ENCODE measurements at regions not wholly inside any gene's neighbourhood (a gene's known extent, or its start where the extent isn't known, plus 50 kb on each side); places are given as distances from the start of the nearest gene placed in this dataset.
"Not testable (repeated sequence)": the region's sequence is repeated elsewhere in the genome, so short reads cannot be mapped to it uniquely, and the experiment has no call there.

DNA sequence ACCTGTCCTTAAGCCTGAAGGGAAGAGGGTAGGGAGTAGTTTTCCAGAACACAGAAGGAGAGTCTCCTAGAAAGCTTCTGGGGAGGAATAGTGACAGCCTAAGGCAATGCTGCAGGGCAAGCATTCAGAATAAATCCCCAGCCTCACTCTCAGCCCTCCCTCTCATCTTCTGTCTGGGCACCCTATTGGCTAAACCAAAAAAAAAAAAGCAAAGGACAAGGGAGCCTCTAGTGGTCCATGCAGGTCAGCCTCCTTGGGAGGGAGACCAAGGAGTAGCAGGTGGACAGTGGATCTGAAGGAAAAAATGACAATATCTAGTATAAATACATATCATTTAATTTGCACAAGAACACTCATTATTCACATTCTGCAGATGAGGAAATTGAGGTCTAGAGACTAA is 168.3 kb downstream of the HINT1 start:
- H3K9me3 Mint-ChIP-seq (ENCODE audit: insufficient read depth); H3K27ac Mint-ChIP-seq; H3K4me3 Mint-ChIP-seq; ATAC-seq; DNase-seq; H3K27me3 Mint-ChIP-seq (ENCODE audit: low read depth); H3K4me1 Mint-ChIP-seq (ENCODE audit: low read depth); CTCF ChIA-PET; POLR2A ChIA-PET; H3K36me3 Mint-ChIP-seq (ENCODE audit: low read depth): not testable (repeated sequence)

- no peak overlapping the region for H3K27ac Mint-ChIP-seq
- ChIA-PET CTCF (interaction anchor here (0.8 kb wide), 1 partner anchor 19 kb away, joined by 4 read pairs; no protein-coding TSS in a partner anchor), POLR2A (no interaction called here)
- no peak for ATAC-seq
- H3K9me3 Mint-ChIP-seq (ENCODE audit: insufficient read depth), result no peaks in the 10 kb centered on the region
- H3K4me3 Mint-ChIP-seq, result no peak overlapping the region
- no peaks in the 10 kb centered on the region for H3K4me1 Mint-ChIP-seq (ENCODE audit: low read depth)
- no peaks in the 10 kb centered on the region for H3K36me3 Mint-ChIP-seq (ENCODE audit: low read depth)
- H3K27me3 Mint-ChIP-seq (ENCODE audit: low read depth), result peaks cover 2% of the 10 kb centered on the region
- DNase-seq, result no peak
Measured at GRCh38 chr5:130995851-130996250, 169.2 kb downstream of the HINT1 start.

- ChIA-PET POLR2A (no interaction called here), CTCF (interaction anchor here (0.8 kb wide), 1 partner anchor 20 kb away, joined by 4 read pairs; no protein-coding TSS in a partner anchor)
- Mint-ChIP-seq H3K27ac (no peak overlapping the region), H3K4me1 (ENCODE audit: low read depth) (no peaks in the 10 kb centered on the region), H3K4me3 (no peak overlapping the region), H3K27me3 (ENCODE audit: low read depth) (peaks cover 2% of the 10 kb centered on the region), H3K36me3 (ENCODE audit: low read depth) (no peaks in the 10 kb centered on the region), H3K9me3 (ENCODE audit: insufficient read depth) (no peaks in the 10 kb centered on the region)
- DNase-seq (no peak), ATAC-seq (no peak)
Measured at GRCh38 chr5:130995254-130995515, 169.9 kb downstream of the HINT1 start.

- POLR2A ChIA-PET, result no interaction called here
- Mint-ChIP-seq H3K9me3 (ENCODE audit: insufficient read depth) (no peaks in the 10 kb centered on the region), H3K4me3 (no peak overlapping the region), H3K27ac (no peak overlapping the region), H3K27me3 (ENCODE audit: low read depth) (no peaks in the 10 kb centered on the region), H3K4me1 (ENCODE audit: low read depth) (no peaks in the 10 kb centered on the region), H3K36me3 (ENCODE audit: low read depth) (no peaks in the 10 kb centered on the region)
- ATAC-seq (no peak), DNase-seq (no peak)
- CTCF ChIA-PET, result no interaction called here
Measured at GRCh38 chr5:130994496-130995253, 170.4 kb downstream of the HINT1 start.

DNA sequence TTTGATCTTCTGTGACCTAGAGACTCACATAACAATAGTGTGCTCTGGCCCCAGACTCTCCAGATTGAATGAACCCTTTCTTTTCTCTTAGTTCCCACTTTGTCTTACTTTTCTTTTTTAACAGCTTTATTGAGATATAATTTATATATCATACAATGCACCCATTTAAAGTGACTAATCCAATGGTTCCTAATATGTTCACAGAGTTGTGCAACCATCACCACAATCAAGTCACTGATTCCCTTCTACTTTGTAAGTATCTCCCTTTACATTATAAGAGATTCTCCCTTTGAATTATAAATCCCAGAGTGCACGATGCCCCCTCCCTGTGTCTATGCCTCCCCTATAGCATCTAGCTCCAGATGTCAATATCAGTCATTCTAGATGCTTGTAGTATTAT is 172.4 kb downstream of the HINT1 start:
- H3K36me3 Mint-ChIP-seq (ENCODE audit: low read depth), result no peaks in the 10 kb centered on the region
- no peak for ATAC-seq

DNA sequence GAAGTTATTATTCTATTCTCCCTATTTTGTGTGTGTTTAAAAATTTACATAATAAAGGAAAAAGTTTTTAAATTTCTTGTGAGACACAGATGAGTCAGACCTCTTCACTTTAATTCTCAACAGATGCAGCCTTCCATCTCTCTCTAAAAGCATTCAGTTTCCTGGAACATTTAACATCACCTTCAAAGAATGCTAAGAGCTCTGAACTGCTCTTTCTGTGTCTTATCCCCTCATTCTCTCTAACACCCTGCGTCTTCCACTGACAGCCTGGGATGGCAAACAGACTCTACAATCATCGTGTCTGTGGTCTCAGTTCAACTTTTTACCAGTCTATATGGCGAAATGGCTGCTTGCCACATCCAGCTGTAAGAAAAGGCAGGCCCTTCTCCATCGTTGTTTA is 173.0 kb downstream of the HINT1 start:
- Mint-ChIP-seq H3K4me1 (ENCODE audit: low read depth) (no peaks in the 10 kb centered on the region), H3K9me3 (ENCODE audit: insufficient read depth) (no peaks in the 10 kb centered on the region), H3K4me3 (no peak overlapping the region), H3K27ac (no peak overlapping the region), H3K36me3 (ENCODE audit: low read depth) (no peaks in the 10 kb centered on the region), H3K27me3 (ENCODE audit: low read depth) (no peaks in the 10 kb centered on the region)
- ATAC-seq (no peak), DNase-seq (no peak)
- CTCF ChIA-PET, result no interaction called here
- POLR2A ChIA-PET, result no interaction called here

More for the DNA sequence above, 172.4 kb downstream of the HINT1 start:
- Mint-ChIP-seq H3K9me3 (ENCODE audit: insufficient read depth) (no peaks in the 10 kb centered on the region), H3K27ac (no peak overlapping the region), H3K27me3 (ENCODE audit: low read depth) (no peaks in the 10 kb centered on the region), H3K4me3 (no peak overlapping the region), H3K4me1 (ENCODE audit: low read depth) (no peaks in the 10 kb centered on the region)
- DNase-seq, result no peak
- CTCF ChIA-PET, result no interaction called here
- POLR2A ChIA-PET, result no interaction called here

GRCh38 chr5:130985776-130986175 is 179.3 kb downstream of the HINT1 start:
- ATAC-seq, result no peak
- ChIA-PET CTCF (no interaction called here), POLR2A (no interaction called here)
- Mint-ChIP-seq H3K27me3 (ENCODE audit: low read depth) (no peaks in the 10 kb centered on the region), H3K36me3 (ENCODE audit: low read depth) (no peaks in the 10 kb centered on the region), H3K27ac (no peak overlapping the region), H3K9me3 (ENCODE audit: insufficient read depth) (no peaks in the 10 kb centered on the region), H3K4me1 (ENCODE audit: low read depth) (no peaks in the 10 kb centered on the region), H3K4me3 (no peak overlapping the region)
- no peak for DNase-seq

DNA sequence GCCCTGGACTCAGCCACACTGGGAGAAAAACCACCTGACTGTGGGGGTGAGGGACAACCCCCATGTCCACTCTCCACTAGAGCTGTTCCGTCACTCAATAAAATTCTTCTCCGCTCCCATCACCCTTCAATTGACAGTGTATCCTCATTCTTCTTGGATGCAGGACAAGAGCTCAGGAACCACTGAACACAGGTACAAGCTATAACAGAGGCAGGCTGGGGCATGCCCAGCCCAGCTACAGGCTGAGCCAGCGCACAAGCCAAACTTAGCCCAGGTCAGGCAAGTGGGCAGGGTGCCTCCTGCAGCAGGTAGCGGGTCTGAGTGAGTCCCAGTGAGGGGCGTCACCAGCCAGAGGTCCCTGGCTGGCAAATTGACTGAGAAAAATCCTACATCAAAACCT is 183.4 kb downstream of the HINT1 start:
- CTCF ChIA-PET, result no interaction called here
- Mint-ChIP-seq H3K27ac (no peak overlapping the region), H3K9me3 (ENCODE audit: insufficient read depth) (no peaks in the 10 kb centered on the region), H3K4me3 (no peak overlapping the region), H3K36me3 (ENCODE audit: low read depth) (no peaks in the 10 kb centered on the region), H3K27me3 (ENCODE audit: low read depth) (peaks cover 4% of the 10 kb centered on the region), H3K4me1 (ENCODE audit: low read depth) (no peaks in the 10 kb centered on the region)
- DNase-seq (no peak), ATAC-seq (no peak)
- POLR2A ChIA-PET, result no interaction called here

- Mint-ChIP-seq H3K27me3 (ENCODE audit: low read depth) (peaks cover 11% of the 10 kb centered on the region), H3K9me3 (ENCODE audit: insufficient read depth) (no peaks in the 10 kb centered on the region), H3K36me3 (ENCODE audit: low read depth) (no peaks in the 10 kb centered on the region), H3K27ac (no peak overlapping the region), H3K4me3 (no peak overlapping the region), H3K4me1 (ENCODE audit: low read depth) (no peaks in the 10 kb centered on the region)
- no peak for DNase-seq
- POLR2A ChIA-PET, result no interaction called here
- ATAC-seq, result no peak
- CTCF ChIA-PET, result no interaction called here
Measured at GRCh38 chr5:130978475-130978874, 186.6 kb downstream of the HINT1 start.

DNA sequence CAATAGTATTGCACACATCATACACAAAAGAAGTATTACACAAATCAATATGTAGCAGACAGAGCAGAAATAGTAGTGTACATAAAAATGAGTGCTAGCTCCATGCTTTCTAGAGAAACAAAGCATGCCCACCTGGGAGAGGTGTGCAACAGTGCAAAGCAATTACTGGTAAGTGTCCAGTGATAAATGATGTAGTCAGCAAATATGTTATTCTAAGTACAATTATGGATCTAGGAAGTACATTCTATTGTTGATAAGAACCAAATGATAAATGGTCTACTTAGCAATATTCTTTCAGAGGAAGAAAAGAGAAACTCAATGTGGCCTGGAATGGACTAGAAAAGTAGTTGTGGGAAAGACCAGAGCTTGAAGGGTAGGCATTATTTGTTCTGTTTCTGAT is 188.6 kb downstream of the HINT1 start:
- CTCF ChIA-PET, result no interaction called here
- H3K27me3 Mint-ChIP-seq (ENCODE audit: low read depth), result peaks cover 13% of the 10 kb centered on the region
- POLR2A ChIA-PET, result no interaction called here
- ATAC-seq (no peak), DNase-seq (no peak)
- no peaks in the 10 kb centered on the region for H3K36me3 Mint-ChIP-seq (ENCODE audit: low read depth)
- H3K27ac Mint-ChIP-seq, result no peak overlapping the region
- H3K4me1 Mint-ChIP-seq (ENCODE audit: low read depth), result no peaks in the 10 kb centered on the region
- H3K9me3 Mint-ChIP-seq (ENCODE audit: insufficient read depth), result no peaks in the 10 kb centered on the region
- H3K4me3 Mint-ChIP-seq, result no peak overlapping the region

DNA sequence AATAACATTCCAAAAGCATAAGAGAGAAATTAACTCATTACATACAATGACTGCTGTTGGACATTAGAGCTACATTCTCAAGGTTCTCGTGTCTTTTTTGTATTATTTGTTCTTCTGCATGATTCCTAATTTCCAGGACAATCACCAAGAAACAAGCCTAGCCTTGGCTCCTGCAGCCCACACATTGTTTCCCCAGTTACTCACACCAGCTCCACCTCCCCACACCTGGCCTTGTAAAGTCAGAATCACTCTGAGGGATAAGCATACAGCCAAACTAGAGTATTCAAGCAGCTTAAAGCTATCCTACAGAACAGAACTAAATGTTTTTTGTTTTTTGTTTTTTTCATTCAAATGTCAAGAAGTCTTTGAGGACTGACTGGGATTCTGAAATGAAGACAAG is 189.2 kb downstream of the HINT1 start:
- Mint-ChIP-seq H3K27me3 (ENCODE audit: low read depth) (peaks cover 13% of the 10 kb centered on the region), H3K4me1 (ENCODE audit: low read depth) (no peaks in the 10 kb centered on the region), H3K36me3 (ENCODE audit: low read depth) (no peaks in the 10 kb centered on the region), H3K27ac (no peak overlapping the region), H3K9me3 (ENCODE audit: insufficient read depth) (no peaks in the 10 kb centered on the region), H3K4me3 (no peak overlapping the region)
- ChIA-PET CTCF (no interaction called here), POLR2A (no interaction called here)
- DNase-seq, result no peak
- ATAC-seq, result no peak

GRCh38 chr5:130975299-130975698 is 189.8 kb downstream of the HINT1 start:
- no peaks in the 10 kb centered on the region for H3K9me3 Mint-ChIP-seq (ENCODE audit: insufficient read depth)
- peaks cover 13% of the 10 kb centered on the region for H3K27me3 Mint-ChIP-seq (ENCODE audit: low read depth)
- no peak overlapping the region for H3K4me3 Mint-ChIP-seq
- H3K4me1 Mint-ChIP-seq (ENCODE audit: low read depth), result no peaks in the 10 kb centered on the region
- ChIA-PET POLR2A (no interaction called here), CTCF (no interaction called here)
- H3K27ac Mint-ChIP-seq, result no peak overlapping the region
- no peaks in the 10 kb centered on the region for H3K36me3 Mint-ChIP-seq (ENCODE audit: low read depth)
- DNase-seq (no peak), ATAC-seq (no peak)

- H3K4me3 Mint-ChIP-seq, result no peak overlapping the region
- no peaks in the 10 kb centered on the region for H3K36me3 Mint-ChIP-seq (ENCODE audit: low read depth)
- no peaks in the 10 kb centered on the region for H3K9me3 Mint-ChIP-seq (ENCODE audit: insufficient read depth)
- CTCF ChIA-PET, result no interaction called here
- ATAC-seq (no peak), DNase-seq (no peak)
- no peaks in the 10 kb centered on the region for H3K4me1 Mint-ChIP-seq (ENCODE audit: low read depth)
- POLR2A ChIA-PET, result no interaction called here
- peaks cover 13% of the 10 kb centered on the region for H3K27me3 Mint-ChIP-seq (ENCODE audit: low read depth)
- H3K27ac Mint-ChIP-seq, result no peak overlapping the region
Measured at GRCh38 chr5:130974021-130974683, 190.9 kb downstream of the HINT1 start.

Data from activated CD8-positive, alpha-beta T cell treated with anti-CD3 and anti-CD28 coated beads, Interleukin-2, amount 10 ng/mL, durations not matched to agents 7 days and 5 days (primary cell).